HG02763 (cell line): ENCODE measurements at regions not wholly inside any gene's neighbourhood (a gene's known extent, or its start where the extent isn't known, plus 50 kb on each side); places are given as distances from the start of the nearest gene placed in this dataset.

Experiments
- ATAC-seq: cut with Tn5 transposase; IDR thresholded peaks from one replicate; pipeline ENCODE4 v1.9.1; 2021; ENCODE audit warnings: mild to moderate bottlenecking, moderate library complexity; ENCODE audit not compliant: unreplicated experiment

DNA sequence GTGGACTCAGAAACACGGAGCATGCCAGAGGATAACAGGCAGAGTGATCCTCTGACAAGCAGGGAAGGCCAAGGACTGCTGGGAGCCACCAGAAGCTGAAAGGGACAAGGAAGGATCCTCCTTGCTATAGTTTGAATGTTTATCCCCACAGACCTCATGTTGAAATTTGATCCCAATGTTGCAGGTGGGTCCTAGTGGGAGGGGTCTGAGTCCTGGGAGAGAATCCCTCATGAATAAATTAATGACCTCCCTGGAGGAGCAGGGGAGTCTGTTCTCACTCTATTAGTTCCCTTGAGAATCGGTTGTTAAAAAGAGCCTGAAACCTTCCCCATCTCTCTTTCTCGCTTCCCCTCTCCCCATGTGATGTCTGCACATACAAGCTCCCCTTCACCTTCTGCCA is 124.4 kb downstream of the FBXO15 start:
- ATAC-seq, result no peak

DNA sequence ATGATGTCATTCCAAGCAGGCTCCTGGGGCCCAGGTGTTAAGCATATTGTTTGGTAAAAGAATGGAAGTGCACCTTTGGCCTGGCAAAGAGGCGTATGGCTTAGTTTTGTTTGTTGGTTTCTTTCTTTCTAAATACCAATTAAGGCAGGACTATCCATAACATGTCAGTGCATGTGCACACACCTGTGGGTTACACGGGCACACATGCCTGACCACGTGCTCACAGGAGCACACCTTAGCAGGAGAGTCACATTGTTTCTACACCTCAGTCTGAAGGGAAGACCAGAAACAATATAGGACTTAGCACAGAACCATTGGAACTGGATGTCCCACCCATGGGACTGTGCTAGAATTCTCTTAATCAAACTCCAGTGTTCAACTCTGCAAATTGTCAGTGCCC is 127.8 kb downstream of the FBXO15 start:
- ATAC-seq, result no peak

DNA sequence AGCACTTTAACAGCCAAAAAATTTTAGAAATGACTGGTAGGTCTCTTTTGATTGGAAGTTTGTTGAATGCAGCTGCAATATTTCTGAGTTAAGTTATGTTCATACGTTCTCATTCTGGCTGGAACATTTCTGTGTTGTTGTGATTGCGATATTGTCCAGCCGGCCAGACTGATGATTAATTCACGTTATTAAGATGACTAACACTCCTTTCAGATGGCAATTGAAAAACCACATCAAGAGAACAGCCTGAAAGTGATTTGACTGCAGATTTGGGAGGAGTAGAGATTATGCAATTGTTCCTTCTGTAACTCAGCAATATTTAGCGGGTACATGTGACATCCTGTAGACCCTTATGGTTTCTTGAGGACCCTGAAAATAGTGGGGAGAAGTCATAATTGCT is 133.7 kb downstream of the FBXO15 start:
- ATAC-seq, result no peak

DNA sequence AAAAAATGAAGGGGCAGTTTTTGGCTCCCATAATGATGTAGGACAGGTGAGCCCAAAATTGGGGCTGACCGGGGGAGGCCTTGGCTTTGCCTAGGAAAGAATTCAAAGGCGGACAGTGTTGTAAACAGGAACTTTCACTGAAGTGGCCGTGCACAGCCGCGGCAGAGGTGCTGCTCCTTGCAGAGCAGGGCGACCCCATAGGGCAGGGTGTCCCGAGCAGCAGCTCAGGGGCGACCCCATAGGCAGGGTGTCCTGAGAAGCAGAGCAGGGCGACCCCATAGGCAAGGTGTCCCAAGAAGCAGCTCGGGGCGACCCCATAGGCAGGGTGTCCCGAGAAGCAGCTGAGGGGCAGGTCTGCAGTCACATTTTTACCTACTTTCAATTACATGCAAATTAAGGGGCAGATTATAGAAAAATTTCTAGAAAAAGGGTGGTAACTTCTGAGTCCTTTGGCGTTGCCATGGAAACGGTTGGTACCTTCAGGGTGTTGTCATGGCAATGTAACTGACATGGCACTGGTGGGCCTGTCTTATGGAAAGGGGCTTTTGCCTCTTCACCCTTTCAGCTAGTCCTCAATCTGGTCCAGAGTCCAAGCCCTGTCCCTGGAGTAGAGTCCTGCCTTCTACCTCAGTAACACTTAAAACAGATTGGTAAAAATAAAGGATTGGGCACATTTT is 134.5 kb downstream of the FBXO15 start:
- no peak for ATAC-seq

DNA sequence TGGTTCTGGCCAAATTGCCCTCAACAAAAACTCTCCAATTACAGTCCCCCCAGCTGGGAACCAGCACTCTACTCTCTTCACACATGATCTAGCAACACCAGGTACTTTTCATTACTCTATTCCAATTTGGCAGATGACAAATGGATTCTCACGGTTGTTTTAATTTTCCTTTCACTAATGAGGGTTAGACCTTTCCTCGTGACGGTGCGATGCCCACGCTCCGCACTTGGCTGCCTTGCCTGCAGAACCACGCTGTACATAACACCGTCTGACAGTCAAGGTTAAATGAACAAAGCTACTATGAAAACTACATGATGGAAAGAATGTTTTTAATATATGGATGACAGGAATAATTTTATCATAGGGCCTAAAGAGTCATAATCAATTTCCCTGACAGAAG is 141.5 kb downstream of the FBXO15 start:
- ATAC-seq, result no peak

DNA sequence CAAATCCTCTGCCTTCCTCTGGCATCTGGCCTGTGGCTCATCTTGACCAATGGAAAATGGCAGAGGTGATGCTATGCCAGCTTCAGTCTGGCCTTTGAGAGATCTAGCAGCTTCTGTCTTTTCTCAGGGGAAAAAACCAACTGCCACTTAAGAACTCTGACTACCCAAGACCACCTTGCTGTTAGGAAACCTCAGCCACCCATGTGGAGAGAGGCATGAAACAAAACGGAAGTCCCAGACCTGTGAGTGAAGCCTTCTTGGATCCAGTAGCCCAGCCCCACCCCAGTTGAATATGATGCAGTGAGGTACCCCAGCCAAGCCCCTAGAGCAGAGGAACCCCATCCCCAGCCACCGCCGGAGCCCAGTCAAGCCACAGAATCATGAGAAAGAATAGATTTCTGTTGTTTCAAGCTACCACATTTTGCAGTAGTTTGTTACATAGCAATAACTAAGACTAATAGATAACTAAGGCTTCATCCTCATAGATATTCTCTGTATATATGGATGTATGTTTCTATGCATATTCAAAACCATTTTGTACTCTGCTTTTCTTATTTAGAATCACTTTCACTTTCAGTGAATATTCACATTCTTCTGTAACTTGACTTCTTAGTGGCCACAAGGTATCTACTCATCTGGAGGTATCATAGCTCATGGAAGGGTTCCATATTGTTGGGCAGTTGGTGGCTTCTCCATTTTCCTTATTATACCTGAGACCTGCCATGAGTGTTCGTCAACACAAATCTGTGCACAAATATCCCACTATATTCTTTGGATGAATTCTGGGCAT is 142.1 kb downstream of the FBXO15 start:
- ATAC-seq, result no peak

DNA sequence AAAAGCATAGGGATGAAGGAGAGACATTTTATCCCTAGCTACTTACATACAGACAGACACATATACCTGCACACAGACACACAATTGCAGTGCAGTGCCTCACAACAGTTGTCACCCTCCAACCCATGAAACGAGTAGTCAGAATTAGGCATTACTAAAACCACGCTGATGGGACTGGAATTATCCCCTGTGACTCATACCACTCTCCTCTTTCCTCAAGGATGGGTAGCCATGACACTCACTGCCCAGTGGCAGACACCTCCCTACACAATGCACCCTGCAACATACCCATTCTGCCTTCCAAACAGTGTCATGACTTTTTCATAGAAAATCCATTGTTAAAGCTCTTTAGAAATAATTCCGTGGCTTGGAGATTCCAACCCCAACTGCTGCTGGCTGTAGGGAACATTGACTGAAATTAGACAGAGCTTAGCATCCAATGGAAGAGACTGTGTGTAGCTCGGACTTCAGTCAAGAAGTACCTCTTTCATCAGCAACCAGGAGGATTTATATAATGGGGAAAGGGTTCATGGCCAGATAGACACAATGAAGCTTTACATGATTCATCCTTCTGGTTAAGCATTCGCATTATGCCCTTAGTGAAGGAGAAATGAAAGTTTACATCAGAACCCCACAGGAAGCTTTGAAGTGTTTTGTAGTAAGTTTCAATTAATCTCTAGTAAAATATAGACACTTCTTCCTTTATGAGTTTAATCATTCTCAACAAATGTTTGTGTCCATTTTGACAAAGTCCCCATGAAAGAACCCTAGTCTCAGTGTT is 155.2 kb downstream of the FBXO15 start:
- ATAC-seq, result no peak

DNA sequence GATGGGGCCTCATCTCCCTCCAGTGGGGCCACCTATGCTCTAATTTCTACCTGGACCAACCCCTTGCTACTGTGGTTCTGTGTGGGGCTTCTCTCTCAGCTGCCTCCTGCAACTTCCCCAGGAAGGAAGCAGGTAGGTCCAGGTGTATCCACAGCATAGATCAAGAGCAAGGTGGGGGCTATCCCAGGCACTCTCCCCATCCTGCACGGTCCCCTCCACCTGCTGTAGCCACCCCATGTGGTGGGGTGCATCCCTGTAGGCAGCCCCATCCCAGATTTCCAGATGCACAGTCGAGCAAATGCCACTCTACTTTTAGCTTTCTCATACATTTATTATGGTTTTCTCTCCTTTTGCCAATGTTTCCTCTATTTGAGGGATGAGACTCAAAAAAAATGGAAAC is 156.1 kb downstream of the FBXO15 start:
- ATAC-seq, result no peak

DNA sequence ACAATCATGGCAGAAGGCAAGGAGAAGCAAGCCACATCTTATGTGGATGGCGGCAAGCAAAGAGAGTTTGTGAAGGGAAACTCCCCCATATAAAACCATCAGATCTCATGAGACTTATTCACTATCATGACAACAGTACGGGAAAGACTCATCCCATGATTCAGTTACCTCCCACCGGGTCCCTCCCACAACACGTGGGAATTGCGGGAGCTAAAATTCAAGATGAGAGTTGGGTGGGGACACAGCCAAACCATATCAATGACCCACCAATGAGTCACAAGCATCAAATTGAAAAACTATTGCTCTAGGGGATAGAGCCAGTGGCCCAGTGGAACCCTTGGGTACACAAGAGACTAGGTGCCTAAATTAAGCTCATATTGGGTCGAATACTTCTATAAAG is 157.4 kb downstream of the FBXO15 start:
- no peak for ATAC-seq

DNA sequence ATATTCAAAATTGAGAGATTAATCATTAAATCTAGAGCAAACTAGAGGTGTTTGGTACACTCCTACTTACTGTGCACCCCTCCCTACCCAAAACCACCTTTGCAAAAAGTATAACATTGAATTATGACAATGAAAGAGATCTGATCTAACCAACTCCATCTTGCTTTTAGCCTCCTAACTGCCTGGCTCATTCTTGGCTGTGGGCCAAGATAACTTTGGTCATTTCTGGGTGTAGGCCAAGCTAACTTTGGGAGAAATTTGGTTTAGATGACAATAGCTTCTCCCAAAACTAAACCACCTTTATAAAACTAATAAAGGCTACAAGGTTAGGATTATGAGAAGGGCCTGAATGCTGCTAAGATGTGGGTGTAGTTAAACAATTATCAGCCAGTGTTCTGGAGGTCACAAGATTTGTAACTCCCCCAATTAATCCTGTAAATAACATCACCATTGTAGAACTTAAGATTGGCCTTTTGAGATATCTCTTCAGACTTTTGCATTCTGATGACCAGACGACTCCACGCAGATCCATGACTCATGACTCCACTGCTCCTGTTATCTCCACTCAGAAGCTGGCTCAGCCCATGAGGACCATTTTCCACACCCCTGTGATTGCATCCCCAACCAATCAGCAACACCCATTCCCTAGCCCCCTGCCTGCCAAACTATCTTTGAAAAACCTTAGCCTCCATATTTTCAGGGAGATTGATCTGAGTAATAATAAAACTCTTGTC is 160.2 kb downstream of the FBXO15 start:
- no peak for ATAC-seq

DNA sequence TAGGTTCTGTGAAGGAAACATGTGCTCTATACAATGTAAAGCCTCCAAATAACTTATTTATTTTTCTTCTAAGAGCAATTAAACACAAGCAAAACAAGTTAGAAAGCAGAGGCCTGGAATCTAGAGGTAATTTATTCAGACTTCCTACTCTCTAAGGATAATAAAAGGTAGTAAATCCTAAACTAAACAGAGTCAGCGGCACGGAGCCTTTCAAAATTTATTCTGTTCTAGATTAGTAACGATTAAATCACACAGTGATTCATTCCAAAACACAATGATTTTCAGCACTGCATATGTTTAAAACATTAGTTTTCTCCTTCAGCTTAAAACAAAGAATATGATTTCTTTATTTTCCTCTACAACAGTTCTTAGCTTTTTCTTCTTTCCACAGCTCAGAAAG is 160.9 kb downstream of the FBXO15 start:
- ATAC-seq, result no peak

DNA sequence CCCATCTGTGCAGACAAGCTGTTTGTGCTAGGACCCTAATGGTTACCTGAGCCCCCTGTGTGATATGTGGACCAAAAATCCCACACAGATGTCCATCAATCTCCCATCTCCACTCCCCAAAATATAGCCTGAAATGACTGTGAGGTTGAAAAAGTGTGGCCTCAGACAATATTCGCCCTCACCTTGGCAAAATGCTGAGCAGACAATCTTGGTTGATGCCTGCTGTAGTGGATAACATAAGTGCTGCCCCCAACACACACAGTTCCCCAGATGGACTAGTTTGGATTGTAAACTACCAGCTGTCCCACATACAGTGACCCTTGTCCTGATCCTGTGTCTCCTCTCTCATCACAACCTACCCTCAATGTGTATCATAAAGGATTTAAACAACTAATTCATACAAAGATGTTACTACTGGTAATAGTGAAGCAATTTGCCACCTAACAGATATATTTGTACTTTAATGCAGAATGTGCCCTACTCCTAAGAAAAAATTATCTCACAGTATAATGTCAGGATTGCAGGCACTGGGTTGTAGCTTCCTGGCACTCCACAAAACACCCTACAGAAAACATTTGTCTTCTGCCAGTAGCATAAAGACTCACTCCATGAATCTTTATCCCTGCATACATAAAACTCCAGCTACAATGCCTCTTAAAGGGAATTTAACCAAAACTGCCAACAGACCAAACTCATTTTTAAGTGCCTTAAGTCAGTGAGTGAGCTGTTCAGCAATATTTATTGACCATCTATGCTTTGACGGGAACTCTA is 161.6 kb downstream of the FBXO15 start:
- no peak for ATAC-seq

DNA sequence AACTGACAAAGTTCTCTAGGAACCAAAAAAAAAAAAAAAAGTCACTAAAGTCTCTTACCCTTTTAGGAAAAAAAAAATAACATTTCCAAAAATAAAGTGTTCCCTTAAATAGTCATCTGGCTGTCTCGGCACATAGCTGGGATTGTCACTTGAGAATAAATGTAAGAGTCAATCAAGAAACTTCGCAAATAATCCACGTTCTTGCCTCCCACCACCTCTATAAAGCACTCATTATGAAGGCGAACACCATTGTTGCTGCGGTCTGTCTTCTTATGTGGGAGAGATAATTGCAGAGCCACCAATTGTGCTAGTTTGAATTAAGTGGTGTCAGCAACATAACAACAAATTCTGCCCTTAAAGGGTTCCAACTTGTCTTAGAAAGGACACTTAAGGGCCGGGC is 163.7 kb downstream of the FBXO15 start:
- ATAC-seq, result no peak

DNA sequence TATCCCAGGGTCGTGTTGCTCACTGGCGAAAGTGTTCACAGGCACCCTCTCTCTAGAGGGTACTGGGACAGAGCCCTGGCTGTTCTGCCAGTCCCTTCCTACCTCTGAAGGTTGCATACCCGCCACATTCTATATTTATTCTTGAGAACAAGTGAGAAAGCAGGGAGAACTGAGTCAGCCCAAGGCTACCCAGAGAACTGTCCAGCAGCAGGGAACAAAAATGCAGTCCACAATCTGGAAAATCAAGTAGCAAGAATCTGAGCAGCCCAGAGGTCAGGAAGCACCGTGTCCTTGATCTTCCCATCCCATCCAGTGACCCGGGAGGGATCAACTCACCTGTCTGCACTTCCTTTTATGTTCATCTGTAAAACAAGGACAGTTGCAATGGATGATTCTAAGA is 164.1 kb downstream of the FBXO15 start:
- no peak for ATAC-seq

DNA sequence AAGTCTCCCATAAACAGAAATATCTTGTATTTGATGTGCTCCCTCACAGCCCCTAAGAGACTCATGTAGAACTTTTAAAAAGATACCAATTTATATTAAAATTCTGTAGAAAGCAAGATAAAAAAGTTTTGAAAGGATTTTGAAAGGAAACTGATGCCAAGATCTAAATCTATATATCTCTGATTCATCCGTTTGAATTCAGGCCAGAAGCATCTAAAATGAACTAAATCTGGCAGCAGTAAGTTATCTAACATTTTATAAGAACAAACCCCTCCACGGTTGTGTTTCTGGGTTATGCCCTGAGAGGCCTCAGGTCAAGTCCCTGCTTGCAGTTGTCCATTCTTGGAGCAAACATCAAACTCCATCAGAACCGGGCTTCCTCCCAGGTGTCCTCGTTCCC is 165.8 kb downstream of the FBXO15 start:
- no peak for ATAC-seq

DNA sequence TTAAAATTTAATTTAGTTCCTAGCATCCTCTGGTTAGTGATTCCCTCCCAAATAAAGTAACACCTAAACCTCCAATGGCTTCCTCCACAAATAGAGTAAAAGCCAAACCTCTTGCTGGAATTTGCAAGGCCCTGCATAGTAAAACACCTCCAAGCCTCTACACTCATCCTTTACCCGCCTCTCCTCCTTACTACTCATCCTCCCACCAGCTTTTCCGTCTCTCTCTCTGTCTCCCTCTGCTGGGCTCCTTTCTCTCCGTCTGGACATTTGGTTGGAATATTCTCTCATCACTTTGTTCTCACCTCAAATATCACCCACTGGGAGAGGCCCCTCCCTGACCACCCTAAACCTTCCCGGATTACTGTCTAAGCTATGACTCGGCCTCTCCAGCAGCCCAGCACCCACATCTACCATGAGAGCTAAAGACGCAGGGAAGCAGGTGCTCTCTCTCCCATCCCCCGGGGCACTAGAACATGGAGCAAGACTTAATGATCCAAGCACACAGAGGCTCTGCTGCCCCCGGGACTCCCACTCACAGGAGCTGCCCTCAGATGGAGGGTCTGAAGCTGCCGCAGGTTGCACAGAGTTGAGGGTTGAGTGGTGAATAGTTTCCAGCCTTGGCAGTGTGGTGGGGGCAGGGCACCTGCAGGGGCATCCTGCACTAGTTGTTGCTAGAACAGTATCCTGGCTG is 167.2 kb downstream of the FBXO15 start:
- ATAC-seq, result no peak

DNA sequence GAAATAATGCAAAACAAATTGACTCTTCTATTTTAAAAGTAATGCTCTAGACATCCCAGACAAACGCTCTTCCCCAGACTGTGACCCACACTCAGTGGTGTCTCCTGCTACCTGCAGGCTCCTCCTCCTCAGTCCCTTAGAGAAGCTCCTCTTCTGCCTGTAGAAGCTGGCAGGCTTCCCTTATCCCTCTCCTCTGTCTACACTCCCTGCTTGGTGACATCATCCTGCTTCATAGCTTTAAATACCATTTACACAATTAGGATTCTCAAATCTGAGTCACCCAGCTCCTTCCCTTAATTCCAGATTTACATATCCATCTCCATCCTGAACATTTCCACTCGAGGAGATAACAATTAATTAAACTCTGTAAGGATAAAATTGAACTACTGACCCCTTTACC is 167.9 kb downstream of the FBXO15 start:
- ATAC-seq, result no peak

DNA sequence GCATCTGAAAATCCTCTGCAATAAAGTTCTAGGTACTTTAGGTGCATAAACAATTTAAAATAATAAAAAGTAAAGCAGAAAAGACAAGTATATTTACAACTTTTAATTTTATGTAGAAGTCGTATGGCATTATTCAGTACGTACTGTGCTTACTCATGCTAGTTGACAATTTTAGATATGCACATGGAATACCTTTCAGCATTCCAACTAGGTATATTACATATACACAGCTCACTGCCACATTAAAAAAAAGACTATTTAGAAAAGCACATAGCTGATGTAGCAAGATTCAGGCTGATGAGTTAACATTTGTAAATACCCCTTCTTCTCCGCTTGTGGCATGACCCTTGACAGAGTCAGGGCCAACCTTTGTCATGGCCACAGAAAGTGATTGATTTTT is 171.2 kb downstream of the FBXO15 start:
- ATAC-seq, result no peak

DNA sequence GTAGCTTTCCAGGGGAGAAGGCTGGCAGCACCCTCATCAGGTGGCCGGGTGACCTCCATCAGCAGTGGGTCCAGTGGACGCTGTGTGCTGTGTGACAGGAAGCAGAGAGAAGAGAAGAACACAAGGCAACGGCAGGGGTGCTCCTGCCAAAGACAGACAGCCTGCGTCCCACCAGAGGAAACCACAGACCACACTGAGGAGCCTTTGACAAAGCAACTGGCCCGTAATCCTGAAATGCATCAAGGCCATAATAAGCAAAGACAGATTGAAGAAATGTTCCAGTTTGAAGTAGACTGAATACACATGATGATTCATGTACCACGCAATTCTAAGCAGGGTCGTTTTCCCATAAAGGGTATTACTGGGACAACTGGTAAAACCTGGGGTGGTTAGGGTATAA is 172.4 kb downstream of the FBXO15 start:
- no peak for ATAC-seq

DNA sequence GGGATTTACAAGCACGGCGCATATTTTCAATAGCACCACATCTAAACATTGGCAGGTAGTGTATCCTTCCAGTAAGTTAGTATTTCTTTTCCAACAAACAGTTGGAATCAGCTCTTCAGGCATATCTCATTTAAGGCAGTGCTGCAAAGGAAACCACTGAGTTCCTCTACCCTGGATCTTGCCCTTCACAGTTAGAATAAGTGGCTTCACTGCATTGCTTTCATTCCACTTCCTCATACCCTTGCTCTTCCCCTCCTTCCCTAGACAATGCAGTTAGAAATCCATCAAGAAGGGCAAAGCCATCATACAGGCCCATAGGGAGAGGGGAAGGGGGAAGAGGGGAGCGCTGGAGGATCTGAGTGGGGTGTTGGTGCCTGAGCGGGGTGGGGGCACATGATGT is 173.7 kb downstream of the FBXO15 start:
- ATAC-seq, result no peak
